GM12872 (cell line): ENCODE measurements at regions not wholly inside any gene's neighbourhood (a gene's known extent, or its start where the extent isn't known, plus 50 kb on each side); places are given as distances from the start of the nearest gene placed in this dataset.

Experiments
- CTCF ChIP-seq: IDR thresholded peaks from 3 replicates; pipeline ENCODE4 v1.5.1; 2011; ENCODE audit warnings: low read depth, mild to moderate bottlenecking, low read length, moderate library complexity; ENCODE audit not compliant: insufficient read depth

- no peak for TF ChIP-seq CTCF
Observed at GRCh38 chr18:60552948-60553347, 180.4 kb upstream of the MC4R start.

GRCh38 chr18:60554967-60555366 lies 182.4 kb upstream of the MC4R start:
- TF ChIP-seq CTCF: no peak

GRCh38 chr18:60555625-60556024 lies 183.1 kb upstream of the MC4R start:
- TF ChIP-seq CTCF: no peak

- TF ChIP-seq CTCF: no peak
Observed at GRCh38 chr18:60556326-60556725, 183.8 kb upstream of the MC4R start.

- TF ChIP-seq CTCF: no peak
Observed at GRCh38 chr18:60560071-60560470, 187.5 kb upstream of the MC4R start.

- TF ChIP-seq CTCF: no peak
Observed at GRCh38 chr18:60563082-60563481, 190.5 kb upstream of the MC4R start.

- TF ChIP-seq CTCF: no peak
Observed at GRCh38 chr18:60568220-60568619, 195.6 kb upstream of the MC4R start.

GRCh38 chr18:60570172-60570571 lies 197.6 kb upstream of the MC4R start:
- TF ChIP-seq CTCF: no peak
